ENCODE measurements at regions not wholly inside any gene's neighbourhood (a gene's known extent, or its start where the extent isn't known, plus 50 kb on each side); places are given as distances from the start of the nearest gene placed in this dataset.

DNA sequence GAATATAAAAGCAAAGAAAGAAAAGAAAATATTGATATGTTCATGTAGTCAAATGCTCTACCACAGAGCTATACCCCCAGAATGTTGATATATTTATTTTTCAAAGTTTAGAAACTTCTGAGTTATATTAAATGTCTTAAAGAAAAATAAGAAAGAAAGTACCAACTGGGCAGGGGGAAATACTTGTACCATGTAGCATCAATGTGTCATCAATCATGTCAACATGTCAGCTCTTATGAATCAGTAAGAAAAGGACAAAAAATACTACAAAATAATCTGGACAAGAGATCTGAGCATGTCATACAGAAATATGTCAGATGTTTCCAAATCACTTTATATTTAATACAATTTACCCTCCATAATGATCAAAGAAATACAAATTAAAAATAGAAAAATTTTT, 595.1 kb upstream of the ATP2B1 start:
- peaks cover 4% of the 10 kb centered on the region; the same call in 1 of the 2 replicates for H3K4me1 ChIP-seq (ENCODE audit: insufficient read depth, low read length)

DNA sequence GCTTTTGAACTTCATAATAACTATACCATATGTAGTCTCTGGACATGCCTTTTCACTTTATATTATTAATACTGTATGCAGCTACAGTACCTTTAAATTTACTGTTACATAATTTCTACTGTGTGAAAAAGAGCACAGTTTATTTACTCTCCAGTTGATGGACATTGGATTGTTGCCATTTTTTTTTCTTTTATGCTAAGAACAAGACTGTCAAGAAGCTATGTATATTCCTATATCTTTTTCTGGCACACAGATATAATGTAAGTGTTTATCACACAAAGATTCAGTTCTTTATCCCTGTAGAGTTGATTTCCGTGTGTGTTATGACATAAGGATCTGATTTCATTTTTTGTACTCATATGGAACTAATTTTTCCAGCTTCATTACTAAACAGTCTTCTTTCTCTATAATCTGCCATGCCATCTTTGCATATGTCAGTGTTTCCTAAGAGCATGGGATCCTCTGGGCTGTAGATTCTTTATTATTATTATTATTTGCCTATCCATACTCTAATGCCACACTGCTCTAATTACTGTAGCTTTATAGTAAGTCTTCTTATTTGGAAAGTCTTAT, 593.0 kb upstream of the ATP2B1 start:
- Histone ChIP-seq H3K27me3 (ENCODE audit: insufficient read depth, low read length) (no peaks in the 10 kb centered on the region), H3K9ac (ENCODE audit: low read depth, low read length) (no peak overlapping the region), H3K9me3 (ENCODE audit: insufficient read depth, low read depth, low read length) (no peaks in the 10 kb centered on the region), H3K36me3 (ENCODE audit: insufficient read depth, low read depth, low read length) (no peaks in the 10 kb centered on the region), H3K27ac (ENCODE audit: low read length) (no peak overlapping the region), H3K4me3 (ENCODE audit: low read length) (no peak overlapping the region), H3K4me1 (ENCODE audit: insufficient read depth, low read length) (peaks cover 4% of the 10 kb centered on the region; the same call in 1 of the 2 replicates)

More for the DNA sequence above, 595.1 kb upstream of the ATP2B1 start:
- H3K36me3 ChIP-seq (ENCODE audit: insufficient read depth, low read depth, low read length) = no peaks in the 10 kb centered on the region
- H3K9ac ChIP-seq (ENCODE audit: low read depth, low read length) = no peak overlapping the region
- H3K27me3 ChIP-seq (ENCODE audit: insufficient read depth, low read length) = no peaks in the 10 kb centered on the region
- H3K9me3 ChIP-seq (ENCODE audit: insufficient read depth, low read depth, low read length) = no peaks in the 10 kb centered on the region
- no peak overlapping the region for H3K4me3 ChIP-seq (ENCODE audit: low read length)
- H3K27ac ChIP-seq (ENCODE audit: low read length) = no peak overlapping the region

DNA sequence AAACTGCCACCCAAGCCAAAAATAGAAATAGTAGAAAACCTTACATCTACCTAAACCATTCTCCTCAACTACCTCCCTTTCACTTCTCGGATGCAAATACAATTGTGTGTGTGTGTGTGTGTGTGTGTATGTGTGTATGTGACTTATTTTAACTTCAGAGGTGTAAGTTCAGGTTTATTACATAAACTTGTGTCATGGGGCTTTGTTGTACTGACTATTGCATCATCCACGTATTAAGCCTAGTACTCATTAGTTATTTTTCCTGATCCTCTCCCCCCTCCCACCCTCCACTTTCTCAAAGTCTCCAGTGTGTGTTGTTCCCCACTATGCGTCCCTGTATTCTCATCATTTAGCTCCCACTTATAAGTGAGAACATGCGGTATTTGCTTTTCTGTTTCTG, 592.5 kb upstream of the ATP2B1 start:
- H3K9ac ChIP-seq (ENCODE audit: low read depth, low read length) = no peak overlapping the region
- H3K27ac ChIP-seq (ENCODE audit: low read length) = no peak overlapping the region
- H3K36me3 ChIP-seq (ENCODE audit: insufficient read depth, low read depth, low read length) = no peaks in the 10 kb centered on the region
- H3K4me1 ChIP-seq (ENCODE audit: insufficient read depth, low read length) = peaks cover 4% of the 10 kb centered on the region; the same call in 1 of the 2 replicates
- no peak overlapping the region for H3K4me3 ChIP-seq (ENCODE audit: low read length)
- H3K9me3 ChIP-seq (ENCODE audit: insufficient read depth, low read depth, low read length) = no peaks in the 10 kb centered on the region
- H3K27me3 ChIP-seq (ENCODE audit: insufficient read depth, low read length) = no peaks in the 10 kb centered on the region

DNA sequence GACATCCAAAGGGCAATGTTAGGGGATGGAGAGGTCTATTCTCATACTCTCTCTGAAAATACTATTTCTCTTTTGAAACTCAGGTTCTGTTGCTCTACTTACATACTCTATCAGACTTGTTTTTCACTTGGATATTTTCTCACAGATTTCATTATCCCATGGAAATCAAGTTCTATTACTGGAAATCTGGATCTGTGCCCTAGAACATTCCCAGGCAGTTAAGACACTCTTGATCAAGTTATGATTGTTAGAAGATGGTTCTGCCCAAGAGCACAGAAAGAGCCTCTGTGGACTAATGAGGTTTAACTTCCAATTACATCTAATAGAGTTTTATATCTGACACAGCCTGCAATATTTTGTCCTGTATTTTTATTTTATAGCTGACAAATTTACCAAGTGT, 591.0 kb upstream of the ATP2B1 start:
- no peak overlapping the region for H3K4me3 ChIP-seq (ENCODE audit: low read length)

DNA sequence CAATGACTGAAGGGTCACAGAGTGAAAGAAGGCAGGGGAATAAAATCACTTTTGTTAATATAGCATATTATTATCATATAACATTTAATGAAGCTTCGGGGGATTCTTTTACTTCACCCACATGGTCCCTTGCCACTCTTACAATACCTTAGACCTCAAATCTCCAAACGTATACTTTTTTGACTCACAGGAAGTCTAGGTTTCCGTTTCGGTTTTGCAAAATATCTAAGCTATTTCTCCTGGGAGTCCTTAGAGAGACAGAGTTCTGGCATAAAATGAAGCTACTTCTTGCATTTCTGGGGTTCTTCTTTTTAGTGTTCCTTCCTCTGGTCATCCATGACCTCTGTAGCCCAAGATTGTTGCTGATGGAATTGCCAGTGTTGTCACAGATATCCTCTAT, 590.5 kb upstream of the ATP2B1 start:
- no peaks in the 10 kb centered on the region for H3K36me3 ChIP-seq (ENCODE audit: insufficient read depth, low read depth, low read length)
- H3K9ac ChIP-seq (ENCODE audit: low read depth, low read length) = no peak overlapping the region

More for the DNA sequence above, 591.0 kb upstream of the ATP2B1 start:
- H3K4me1 ChIP-seq (ENCODE audit: insufficient read depth, low read length) = no peaks in the 10 kb centered on the region
- H3K9me3 ChIP-seq (ENCODE audit: insufficient read depth, low read depth, low read length) = no peaks in the 10 kb centered on the region
- H3K27ac ChIP-seq (ENCODE audit: low read length) = no peak overlapping the region
- H3K9ac ChIP-seq (ENCODE audit: low read depth, low read length) = no peak overlapping the region
- no peaks in the 10 kb centered on the region for H3K36me3 ChIP-seq (ENCODE audit: insufficient read depth, low read depth, low read length)
- no peaks in the 10 kb centered on the region for H3K27me3 ChIP-seq (ENCODE audit: insufficient read depth, low read length)

DNA sequence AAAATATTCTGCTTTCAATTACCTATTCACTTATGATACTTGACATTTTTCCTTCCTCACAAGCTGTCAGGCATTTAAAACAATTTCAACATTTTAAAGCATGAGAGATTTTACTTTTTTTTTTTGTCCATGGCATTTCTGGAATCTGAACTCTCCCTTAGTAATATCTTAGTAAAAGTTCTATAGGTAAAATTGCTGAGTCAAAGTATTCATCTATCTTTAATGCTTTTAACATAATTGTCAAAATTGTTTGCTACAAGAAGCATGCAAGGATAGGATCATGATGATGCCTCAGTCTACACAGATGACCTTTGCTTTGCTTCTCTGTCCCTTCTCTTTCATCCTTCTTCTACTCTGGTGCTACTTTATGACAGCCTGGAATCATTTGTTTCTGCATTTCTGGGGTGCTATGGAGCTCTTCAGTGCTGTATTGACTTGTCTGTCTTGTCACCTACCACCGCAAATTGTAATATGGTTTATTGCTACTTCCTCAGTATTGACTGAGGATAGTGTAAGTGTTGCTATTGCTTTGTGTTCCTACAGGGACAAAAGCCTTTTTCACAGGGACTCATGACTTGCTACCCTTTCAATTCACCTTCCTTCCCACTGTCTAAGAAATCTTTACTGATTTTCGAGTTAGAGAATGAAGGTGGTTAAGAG, 589.8 kb upstream of the ATP2B1 start:
- Histone ChIP-seq H3K27me3 (ENCODE audit: insufficient read depth, low read length) (no peaks in the 10 kb centered on the region), H3K9ac (ENCODE audit: low read depth, low read length) (no peak overlapping the region), H3K36me3 (ENCODE audit: insufficient read depth, low read depth, low read length) (no peaks in the 10 kb centered on the region), H3K27ac (ENCODE audit: low read length) (no peak overlapping the region), H3K4me1 (ENCODE audit: insufficient read depth, low read length) (no peaks in the 10 kb centered on the region), H3K9me3 (ENCODE audit: insufficient read depth, low read depth, low read length) (no peaks in the 10 kb centered on the region), H3K4me3 (ENCODE audit: low read length) (no peak overlapping the region)

More for the DNA sequence above, 590.5 kb upstream of the ATP2B1 start:
- no peak overlapping the region for H3K4me3 ChIP-seq (ENCODE audit: low read length)
- no peaks in the 10 kb centered on the region for H3K9me3 ChIP-seq (ENCODE audit: insufficient read depth, low read depth, low read length)
- no peak overlapping the region for H3K27ac ChIP-seq (ENCODE audit: low read length)
- no peaks in the 10 kb centered on the region for H3K4me1 ChIP-seq (ENCODE audit: insufficient read depth, low read length)
- H3K27me3 ChIP-seq (ENCODE audit: insufficient read depth, low read length) = no peaks in the 10 kb centered on the region

DNA sequence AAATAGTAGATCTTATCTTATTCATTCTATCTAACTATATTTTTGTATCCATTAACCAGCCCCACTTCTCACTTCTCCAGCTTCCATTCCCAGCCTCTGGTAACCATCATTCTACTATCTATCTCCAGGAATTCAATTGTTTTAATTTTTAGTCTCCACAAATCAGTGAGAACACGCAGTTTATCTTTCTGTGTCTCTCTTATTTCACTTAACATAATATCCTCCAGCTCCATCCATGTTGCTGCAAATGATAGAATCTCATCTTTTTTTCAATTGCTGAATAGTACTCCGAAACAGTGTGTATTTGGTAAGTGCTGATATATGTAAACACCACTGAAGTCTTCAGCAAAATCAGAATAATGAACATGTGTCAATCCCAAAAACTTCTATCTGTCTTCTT, 587.2 kb upstream of the ATP2B1 start:
- Histone ChIP-seq H3K9me3 (ENCODE audit: insufficient read depth, low read depth, low read length) (no peaks in the 10 kb centered on the region), H3K4me1 (ENCODE audit: insufficient read depth, low read length) (no peaks in the 10 kb centered on the region; the same call in 1 of the 2 replicates), H3K36me3 (ENCODE audit: insufficient read depth, low read depth, low read length) (no peaks in the 10 kb centered on the region), H3K4me3 (ENCODE audit: low read length) (no peak overlapping the region), H3K27me3 (ENCODE audit: insufficient read depth, low read length) (no peaks in the 10 kb centered on the region), H3K9ac (ENCODE audit: low read depth, low read length) (no peak overlapping the region), H3K27ac (ENCODE audit: low read length) (no peak overlapping the region)

DNA sequence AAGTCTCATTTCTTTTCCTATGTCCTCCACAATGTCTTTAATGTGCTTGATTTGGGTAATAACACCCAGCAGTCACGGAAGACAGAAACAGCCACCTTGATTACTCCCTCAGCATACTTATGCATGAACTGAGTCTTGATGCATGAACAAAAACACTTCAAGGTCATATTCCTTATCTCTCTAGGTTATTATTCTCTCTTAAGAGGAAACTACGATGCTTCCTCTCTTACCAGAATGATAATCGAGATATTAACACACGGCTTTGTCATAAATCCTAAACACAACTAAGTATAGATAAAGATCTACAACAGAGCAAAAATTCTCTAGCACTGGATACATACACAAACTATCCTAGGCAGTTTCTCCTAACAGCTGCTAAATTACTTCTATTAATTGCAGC, 583.5 kb upstream of the ATP2B1 start:
- no peak overlapping the region for H3K4me3 ChIP-seq (ENCODE audit: low read length)
- no peak overlapping the region for H3K9ac ChIP-seq (ENCODE audit: low read depth, low read length)
- no peaks in the 10 kb centered on the region; the same call in 1 of the 2 replicates for H3K4me1 ChIP-seq (ENCODE audit: insufficient read depth, low read length)
- H3K36me3 ChIP-seq (ENCODE audit: insufficient read depth, low read depth, low read length) = no peaks in the 10 kb centered on the region
- no peak overlapping the region for H3K27ac ChIP-seq (ENCODE audit: low read length)
- H3K9me3 ChIP-seq (ENCODE audit: insufficient read depth, low read depth, low read length) = peaks cover 17% of the 10 kb centered on the region
- H3K27me3 ChIP-seq (ENCODE audit: insufficient read depth, low read length) = no peaks in the 10 kb centered on the region

DNA sequence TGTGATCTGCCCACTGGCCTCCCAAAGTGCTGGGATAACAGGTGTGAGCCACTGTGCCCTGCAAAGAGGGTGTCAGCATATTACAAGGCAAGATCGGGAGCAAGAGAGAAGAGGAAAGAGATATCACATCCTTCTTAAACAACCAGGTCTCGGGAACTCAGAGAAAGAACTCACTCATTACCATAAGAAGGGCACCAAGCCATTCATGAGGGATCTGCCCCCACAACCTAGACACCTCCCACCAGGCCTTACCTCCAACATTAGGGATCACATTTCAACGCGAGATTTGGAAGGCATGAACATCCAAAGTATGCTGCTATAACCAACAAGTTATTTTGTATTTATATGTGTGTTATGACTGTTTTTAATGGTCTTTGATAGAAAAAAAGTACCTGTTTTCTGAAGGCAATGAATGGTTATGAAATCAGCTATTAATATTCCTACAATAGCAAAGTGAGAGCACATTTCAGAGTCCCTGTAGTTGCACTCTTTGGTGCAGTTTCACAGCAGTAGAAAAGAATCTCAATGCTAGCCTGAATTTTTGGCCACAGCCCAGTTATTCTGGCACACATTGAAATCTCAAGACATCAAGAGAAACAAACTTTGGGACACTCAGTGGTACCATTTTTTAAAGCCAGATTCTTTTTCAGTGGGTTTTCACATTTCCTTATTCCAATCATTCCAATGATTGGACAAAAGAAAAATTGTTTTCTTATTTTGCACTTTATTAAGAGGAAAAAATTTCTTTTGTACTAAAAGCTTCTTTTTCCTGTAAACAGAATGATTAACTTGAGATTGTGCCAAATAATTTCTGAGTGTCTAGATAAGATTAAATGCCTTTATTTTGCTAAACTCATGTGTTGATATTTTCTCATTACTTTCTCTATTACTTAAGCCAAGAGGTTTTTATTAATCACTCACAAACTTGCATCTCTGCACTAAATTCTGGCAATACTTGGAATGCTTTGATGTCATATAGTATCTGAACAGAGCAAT, 582.6 kb upstream of the ATP2B1 start:
- Histone ChIP-seq H3K27ac (ENCODE audit: low read length) (no peak overlapping the region), H3K9ac (ENCODE audit: low read depth, low read length) (no peak overlapping the region), H3K4me3 (ENCODE audit: low read length) (no peak overlapping the region), H3K36me3 (ENCODE audit: insufficient read depth, low read depth, low read length) (no peaks in the 10 kb centered on the region), H3K9me3 (ENCODE audit: insufficient read depth, low read depth, low read length) (peaks cover 17% of the 10 kb centered on the region), H3K27me3 (ENCODE audit: insufficient read depth, low read length) (no peaks in the 10 kb centered on the region), H3K4me1 (ENCODE audit: insufficient read depth, low read length) (no peaks in the 10 kb centered on the region; the same call in 1 of the 2 replicates)

DNA sequence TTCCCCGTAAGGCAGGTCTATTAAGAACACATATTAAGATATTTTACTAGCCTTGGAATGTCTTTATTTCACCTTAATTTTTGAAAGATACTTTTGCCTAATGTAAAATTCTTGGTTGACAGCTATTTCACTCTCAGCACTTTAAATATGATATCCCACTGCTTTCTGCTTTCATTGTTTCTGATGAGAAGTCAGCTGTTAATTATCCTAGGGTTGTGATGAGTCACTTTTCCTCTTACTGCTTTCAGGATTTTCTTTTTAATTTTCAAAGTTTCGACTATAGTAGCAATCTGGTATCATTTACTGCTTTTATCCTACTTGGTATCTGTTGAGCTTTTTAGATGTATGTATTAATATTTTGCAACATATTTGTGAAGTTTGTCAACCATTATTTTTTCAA, 578.9 kb upstream of the ATP2B1 start:
- Histone ChIP-seq H3K4me1 (ENCODE audit: insufficient read depth, low read length) (no peaks in the 10 kb centered on the region; the same call in 1 of the 2 replicates), H3K27ac (ENCODE audit: low read length) (no peak overlapping the region), H3K9me3 (ENCODE audit: insufficient read depth, low read depth, low read length) (peaks cover 26% of the 10 kb centered on the region), H3K27me3 (ENCODE audit: insufficient read depth, low read length) (no peaks in the 10 kb centered on the region), H3K9ac (ENCODE audit: low read depth, low read length) (no peak overlapping the region), H3K4me3 (ENCODE audit: low read length) (no peak overlapping the region), H3K36me3 (ENCODE audit: insufficient read depth, low read depth, low read length) (no peaks in the 10 kb centered on the region)

DNA sequence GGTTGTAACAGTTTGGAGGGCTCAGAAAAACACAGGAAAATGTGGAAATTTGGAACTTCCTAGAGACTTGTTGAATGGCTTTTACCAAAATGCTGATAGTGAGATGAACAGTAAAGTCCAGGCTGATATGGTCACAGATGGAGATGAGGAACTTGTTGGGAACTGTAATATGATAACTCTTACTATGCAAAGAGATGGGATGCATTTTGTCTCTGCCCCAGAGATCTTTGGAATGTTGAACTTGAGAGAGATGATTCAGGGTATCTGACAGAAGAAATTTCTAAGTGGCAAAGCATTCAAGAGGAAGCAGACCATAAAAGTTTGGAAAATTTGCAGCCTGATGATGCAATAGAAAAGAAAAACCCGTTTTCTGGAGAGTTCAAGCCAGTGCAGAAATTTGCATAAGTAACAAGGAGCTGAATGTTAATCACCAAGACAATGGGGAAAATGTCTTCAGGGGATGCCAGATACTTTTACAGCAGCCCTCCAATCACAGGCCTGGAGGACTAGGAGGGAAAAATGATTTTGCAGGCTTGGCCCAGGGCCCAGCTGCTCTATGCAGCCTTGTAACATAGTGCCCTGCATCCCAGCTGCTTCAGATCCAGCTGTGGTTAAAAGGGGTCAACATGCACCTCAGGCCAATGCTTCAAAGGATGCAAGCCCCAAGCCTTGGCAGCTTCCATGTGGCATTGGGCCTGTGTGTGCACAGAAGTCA, 572.7 kb upstream of the ATP2B1 start:
- Histone ChIP-seq H3K9me3 (ENCODE audit: insufficient read depth, low read depth, low read length) (peaks cover 38% of the 10 kb centered on the region), H3K9ac (ENCODE audit: low read depth, low read length) (no peak overlapping the region), H3K4me3 (ENCODE audit: low read length) (no peak overlapping the region), H3K36me3 (ENCODE audit: insufficient read depth, low read depth, low read length) (no peaks in the 10 kb centered on the region), H3K4me1 (ENCODE audit: insufficient read depth, low read length) (no peaks in the 10 kb centered on the region), H3K27ac (ENCODE audit: low read length) (no peak overlapping the region), H3K27me3 (ENCODE audit: insufficient read depth, low read length) (no peaks in the 10 kb centered on the region)
